ENCODE measurements at regions not wholly inside any gene's neighbourhood (a gene's known extent, or its start where the extent isn't known, plus 50 kb on each side); places are given as distances from the start of the nearest gene placed in this dataset.

- Histone ChIP-seq H3K27me3 (replicated peaks in 1 of 4; ENCODE audit: control insufficient read depth in 3 of 4, extremely low read depth in 1 of 4, insufficient read depth in 3 of 4, low read length in 3 of 4) (no peaks in the 10 kb centered on the region), H3K79me1 (ENCODE audit: low read depth, low read length) (no peaks in the 10 kb centered on the region), H3K9me3 (ENCODE audit: insufficient read depth in 2 of 2, low read depth in 1 of 2, low read length in 1 of 2) (peaks cover 2 to 9% of the 10 kb centered on the region in 2 experiments; a peak in 2 of 4 replicates), H2BK120ac (replicated peaks; ENCODE audit: low read depth, low read length) (no peak overlapping the region), H3K9ac (replicated peaks in 1 of 4; ENCODE audit: extremely low read depth in 1 of 4, low read depth in 3 of 4, low read length in 3 of 4) (no peak overlapping the region), H4K20me1 (replicated peaks in 1 of 2; ENCODE audit: control insufficient read depth in 1 of 2, insufficient read depth in 2 of 2, low read length in 2 of 2) (no peaks in the 10 kb centered on the region), H4K5ac (ENCODE audit: insufficient read length, low read depth, low read length) (no peak overlapping the region), H3K4me1 (replicated peaks in 1 of 4; ENCODE audit: control insufficient read depth in 3 of 4, insufficient read depth in 4 of 4, low read length in 3 of 4) (peaks cover 1 to 16% (median 5%) of the 10 kb centered on the region in 4 experiments; a peak in 5 of 7 replicates), H3K23me2 (ENCODE audit: low read depth, low read length) (no peaks in the 10 kb centered on the region), H3K27ac (ENCODE audit: low read depth, low read length) (no peak overlapping the region), H3K4me2 (ENCODE audit: insufficient read depth in 1 of 2, low read depth in 2 of 2, low read length in 2 of 2) (peak overlapping the region; percentile 32 to 35; a peak in 2 of 4 replicates), H4K91ac (replicated peaks; ENCODE audit: insufficient read length, low read length) (no peak overlapping the region), H3K4ac (replicated peaks; ENCODE audit: insufficient read length, low read depth, low read length) (no peak overlapping the region), H2BK12ac (ENCODE audit: low read depth, low read length) (no peak overlapping the region), H3K18ac (ENCODE audit: extremely low read depth, low read length) (no peak overlapping the region), H3K4me3 (ENCODE audit: extremely low read depth in 1 of 4, insufficient read depth in 2 of 4, low read depth in 3 of 4, low read length in 4 of 4) (peak overlapping the region in 1 of 4 experiments; percentile 26; a peak in 1 of 8 replicates), H2BK5ac (ENCODE audit: low read depth, low read length) (no peak overlapping the region), H2BK20ac (ENCODE audit: low read length) (no peak overlapping the region), H3K56ac (replicated peaks; ENCODE audit: insufficient read length, low read depth, low read length) (no peak overlapping the region), H3K79me2 (ENCODE audit: control insufficient read depth in 1 of 2, insufficient read depth in 2 of 2, low read length in 2 of 2) (no peaks in the 10 kb centered on the region), H4K8ac (ENCODE audit: extremely low read depth, insufficient read depth, low read length) (no peak overlapping the region), H2BK15ac (ENCODE audit: low read length) (no peak overlapping the region), H3K36me3 (ENCODE audit: control insufficient read depth in 2 of 4, insufficient read depth in 4 of 4, low read length in 3 of 4) (no peaks in the 10 kb centered on the region), H2AK5ac (ENCODE audit: low read depth, low read length) (no peak overlapping the region), H3K23ac (ENCODE audit: insufficient read length) (no peak overlapping the region), H2AFZ (ENCODE audit: low read length) (peak overlapping the region; percentile 17; the same call in 1 of the 2 replicates), H3K14ac (ENCODE audit: insufficient read length) (no peak overlapping the region)
- FAIRE-seq = peak; percentile 13
- DNase-seq (ENCODE audit: low read depth in 1 of 2, low spot score in 2 of 2) = no peak
- POLR2A ChIA-PET (ENCODE audit: partially characterized antibody) = no interaction called here
- TF ChIP-seq HDAC2 (IDR thresholded peaks at IDR 0.05; ENCODE audit: borderline replicate concordance in 1 of 2, low read depth in 2 of 2, low read length in 2 of 2) = peak in 1 of 2 experiments; percentile 30; a peak in 1 of 4 replicates
- no peak for TF ChIP-seq BACH1 (IDR thresholded peaks at IDR 0.05; ENCODE audit: low read length)
- CTCF ChIA-PET (ENCODE audit: partially characterized antibody) = interaction anchor here (1.7 kb wide), 1 partner anchor 12 kb away, joined by 4 read pairs; no protein-coding TSS in a partner anchor
- 29% methylated on average over 1 of the region's 1 CpG; no CpG with 5 or more reads in 1 of the 2 experiments for WGBS, 2 experiments (ENCODE audit: extremely low coverage in 1 of 2, insufficient coverage in 1 of 2, insufficient read length in 1 of 2, insufficient replicate concordance in 2 of 2, low coverage in 1 of 2, low lambda C conversion rate in 2 of 2, missing lambda C conversion rate in 1 of 2)
These were observed 60.6 kb upstream of the STAC start for GRCh38 chr3:36319680-36320079.

Data from H1 (cell line).